HG03045 (cell line): ENCODE measurements at regions not wholly inside any gene's neighbourhood (a gene's known extent, or its start where the extent isn't known, plus 50 kb on each side); places are given as distances from the start of the nearest gene placed in this dataset.

Experiments
- ATAC-seq: cut with Tn5 transposase; IDR thresholded peaks from one replicate; pipeline ENCODE4 v1.9.1; 2021; ENCODE audit warnings: mild to moderate bottlenecking, moderate library complexity; ENCODE audit not compliant: unreplicated experiment

GRCh38 chr1:198860371-198860770 is 221.5 kb downstream of the PTPRC start:
- ATAC-seq, result no peak

DNA sequence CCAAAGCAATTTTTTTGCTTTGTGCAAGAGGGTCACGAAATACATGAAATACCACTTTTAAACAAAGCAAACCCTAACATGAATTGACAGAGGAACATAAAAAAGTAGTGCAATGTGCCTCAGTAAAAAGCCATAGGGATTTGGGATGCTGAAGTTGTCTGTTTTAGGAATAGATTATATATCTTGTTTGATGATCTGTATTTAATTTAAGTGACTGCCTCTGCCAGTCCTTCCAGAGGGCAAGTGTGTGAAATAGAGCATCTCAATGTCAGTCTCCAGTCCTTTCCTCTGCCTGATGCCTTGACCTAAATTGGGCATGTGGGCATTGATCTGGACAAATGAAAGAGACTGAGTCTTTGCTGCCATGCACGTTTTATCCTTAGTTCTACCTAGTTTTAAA is 222.8 kb downstream of the PTPRC start:
- no peak for ATAC-seq

DNA sequence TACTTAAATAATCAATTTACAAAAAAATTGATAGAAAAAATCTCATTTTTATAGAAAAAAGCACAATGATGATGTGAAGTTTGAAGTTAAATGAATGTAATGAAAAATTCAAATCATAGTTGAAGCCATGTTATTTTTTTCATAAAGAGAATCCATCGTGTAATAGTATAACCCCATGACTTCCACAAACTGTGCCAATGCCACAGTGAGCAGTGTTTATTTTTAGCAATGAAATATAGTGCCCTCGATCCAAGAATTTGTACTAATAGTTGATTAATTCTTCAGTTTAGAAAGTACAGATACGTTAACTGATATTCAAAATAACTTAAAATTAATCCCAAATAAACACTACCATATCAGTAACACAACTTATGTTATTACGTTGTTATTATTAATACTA is 225.9 kb downstream of the PTPRC start:
- no peak for ATAC-seq

GRCh38 chr1:198865319-198865718 is 226.5 kb downstream of the PTPRC start:
- ATAC-seq, result no peak

- no peak for ATAC-seq
These were observed 228.3 kb downstream of the PTPRC start for GRCh38 chr1:198867182-198867581.

GRCh38 chr1:198873696-198874230 is 234.9 kb downstream of the PTPRC start:
- no peak for ATAC-seq

- no peak for ATAC-seq
These were observed 237.6 kb downstream of the PTPRC start for GRCh38 chr1:198876371-198876871.

- no peak for ATAC-seq
These were observed 239.7 kb downstream of the PTPRC start for GRCh38 chr1:198878566-198878965.

DNA sequence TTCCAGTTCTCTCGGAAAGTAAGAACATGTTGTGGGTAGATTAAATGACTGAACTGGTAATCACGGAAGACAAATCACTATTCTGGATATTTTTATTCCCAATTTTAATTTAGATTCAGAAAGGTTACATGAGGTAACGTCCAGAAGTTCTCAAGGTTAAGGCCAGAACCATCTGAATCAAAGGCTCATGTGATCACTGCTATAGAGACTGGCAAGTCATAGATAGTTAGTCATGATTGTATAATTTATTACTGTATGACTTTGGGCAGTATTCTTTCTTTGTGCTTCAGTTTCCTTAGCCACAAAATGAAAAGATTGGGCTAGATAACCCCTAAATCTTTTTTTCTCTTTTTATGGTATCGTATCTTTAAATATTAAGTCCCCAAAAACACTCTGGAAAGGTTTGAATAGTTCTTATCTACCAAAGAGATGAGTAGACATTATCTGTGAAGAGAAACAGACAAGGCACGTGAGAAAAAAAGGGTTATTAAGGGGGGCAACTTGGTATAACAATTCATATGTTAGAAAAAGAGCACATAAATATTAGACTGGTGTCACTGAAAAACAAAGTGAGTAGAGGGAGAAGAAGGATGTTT is 241.0 kb downstream of the PTPRC start:
- no peak for ATAC-seq

DNA sequence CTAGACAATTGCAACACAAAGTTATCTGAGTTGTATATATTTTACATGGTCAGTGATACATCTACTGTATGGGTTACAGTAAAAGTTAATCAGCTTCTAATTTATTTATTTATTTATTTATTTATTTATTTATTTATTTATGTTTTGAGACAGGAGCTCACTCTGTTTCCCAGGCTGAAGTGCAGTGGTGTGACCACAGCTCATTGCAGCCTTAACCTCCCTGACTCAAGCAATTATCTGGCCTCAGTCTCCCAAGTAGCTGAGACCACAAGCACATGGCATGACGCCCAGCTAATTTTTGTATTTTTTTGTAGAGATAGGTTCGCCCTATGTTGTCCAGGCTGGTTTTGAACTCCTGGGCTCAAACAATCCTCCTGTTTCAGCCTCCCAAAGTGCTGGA is 241.6 kb downstream of the PTPRC start:
- no peak for ATAC-seq

GRCh38 chr1:198880818-198881597 is 242.2 kb downstream of the PTPRC start:
- no peak for ATAC-seq

DNA sequence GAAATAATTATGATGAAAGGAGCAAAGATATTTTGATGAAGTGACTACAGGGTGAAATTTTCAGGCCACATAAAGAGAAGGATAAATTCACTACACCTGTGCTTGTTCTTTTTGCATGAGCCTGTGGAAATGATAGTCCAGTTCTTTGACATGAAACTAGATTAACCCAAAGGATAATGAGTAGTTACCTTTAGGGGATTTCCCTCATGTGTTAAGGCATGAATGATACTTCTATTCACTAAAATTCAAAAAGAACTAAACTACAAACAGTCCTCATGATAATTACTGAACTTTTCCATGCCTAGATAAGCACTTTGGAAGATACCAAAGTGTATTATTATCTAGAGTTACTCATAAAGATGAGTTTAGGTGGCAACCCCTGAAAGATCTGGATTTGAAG is 244.3 kb downstream of the PTPRC start:
- no peak for ATAC-seq

DNA sequence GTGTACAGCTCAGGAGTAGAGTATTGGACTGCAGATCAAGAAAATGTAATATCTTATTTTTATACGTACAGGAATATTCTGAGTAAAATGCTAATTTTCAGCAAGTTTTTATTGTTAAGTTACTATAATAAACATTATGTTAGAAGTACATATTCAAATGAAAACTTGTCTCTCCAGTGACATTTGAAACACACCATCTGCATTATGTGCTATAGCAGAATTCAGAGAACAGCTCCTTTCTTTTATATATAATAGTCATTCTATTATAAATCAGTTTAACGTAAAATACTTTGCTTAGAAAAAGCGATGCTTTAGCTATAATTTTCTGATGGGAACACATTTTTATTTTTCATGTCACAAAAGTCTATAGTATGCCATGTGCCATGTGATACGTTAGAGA is 249.0 kb downstream of the PTPRC start:
- ATAC-seq, result no peak

- no peak for ATAC-seq
These were observed 249.6 kb downstream of the PTPRC start for GRCh38 chr1:198888379-198888943.

DNA sequence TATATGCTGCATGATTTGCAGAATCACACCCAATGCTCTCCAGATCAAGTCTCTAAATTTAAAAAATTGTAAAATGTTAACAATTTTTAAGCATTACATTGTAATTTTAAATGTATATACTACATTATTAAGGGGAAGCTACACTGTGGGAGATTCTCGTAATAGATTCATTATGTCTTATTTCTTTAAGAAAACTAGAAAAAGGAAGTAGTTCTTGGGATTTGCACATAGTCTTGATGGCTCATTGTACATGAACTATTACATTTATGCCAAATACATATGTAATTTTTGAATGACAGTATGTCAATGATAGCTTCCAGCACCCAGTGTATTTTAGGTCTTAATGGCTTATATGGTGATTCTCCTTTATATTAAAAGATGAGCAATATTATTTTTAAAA is 250.3 kb downstream of the PTPRC start:
- ATAC-seq, result no peak

GRCh38 chr1:198889749-198890148 is 250.9 kb downstream of the PTPRC start:
- no peak for ATAC-seq

DNA sequence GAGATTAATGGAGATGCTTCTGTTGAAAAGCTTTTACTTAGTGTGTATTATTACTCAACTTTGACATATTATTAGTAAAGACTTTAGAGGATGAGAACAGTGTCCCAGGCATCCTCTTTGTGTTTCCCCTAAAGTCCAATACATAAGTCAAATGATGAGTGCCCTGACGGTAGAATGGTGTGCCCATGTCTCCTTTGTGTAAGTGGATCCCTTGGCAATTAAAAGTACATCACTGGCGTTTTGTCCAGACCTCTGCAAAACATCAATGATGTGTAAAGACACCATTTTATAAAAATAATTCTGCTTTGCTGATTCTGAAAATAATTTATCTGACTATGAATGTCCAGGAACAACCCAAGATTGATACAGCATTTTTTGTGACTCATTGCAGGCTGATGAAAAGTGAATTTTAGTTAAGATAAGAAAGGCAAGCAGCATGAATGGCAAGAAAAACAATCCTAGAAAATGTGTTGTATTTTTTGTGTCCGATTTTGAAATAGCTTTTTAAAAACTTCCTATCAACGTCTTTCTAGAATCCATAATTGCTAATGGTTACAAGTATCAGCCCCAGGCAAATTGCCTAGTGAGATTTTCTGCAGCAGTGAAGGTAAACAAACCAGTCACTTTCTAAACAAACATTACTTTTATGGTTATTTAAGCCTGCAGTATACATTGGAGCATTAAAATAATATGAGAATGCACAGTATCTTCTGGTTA is 251.5 kb downstream of the PTPRC start:
- ATAC-seq, result no peak

GRCh38 chr1:198892065-198892464 is 253.2 kb downstream of the PTPRC start:
- ATAC-seq, result no peak

DNA sequence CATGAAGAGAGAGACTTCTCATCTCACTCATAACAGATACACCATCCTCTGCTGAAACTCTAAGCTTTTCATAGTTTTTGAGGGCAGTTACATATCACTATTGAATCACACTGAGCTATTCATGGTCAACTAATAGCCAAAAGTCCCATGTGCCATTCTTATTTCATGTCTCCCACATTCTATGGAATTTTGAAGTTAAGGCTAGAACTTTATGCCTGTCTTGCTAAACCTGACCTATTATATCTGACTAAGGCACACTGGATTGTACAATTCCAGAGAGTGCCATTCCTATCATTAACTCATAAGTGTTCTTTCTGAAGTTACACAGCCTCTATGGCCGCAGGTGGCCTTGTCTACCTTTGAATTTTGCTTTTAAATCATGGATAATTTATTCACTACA is 254.3 kb downstream of the PTPRC start:
- no peak for ATAC-seq

- ATAC-seq, result no peak
These were observed 255.1 kb downstream of the PTPRC start for GRCh38 chr1:198893763-198894444.

- ATAC-seq, result no peak
These were observed 262.4 kb downstream of the PTPRC start for GRCh38 chr1:198901266-198901665.
